Esophagus muscularis mucosa (tissue), 3 donors: ENCODE measurements at regions not wholly inside any gene's neighbourhood (a gene's known extent, or its start where the extent isn't known, plus 50 kb on each side); places are given as distances from the start of the nearest gene placed in this dataset.

Source experiments
- CTCF ChIP-seq, 3 experiments: fragments of 200-600 bp in 2 of 3; fragments of 450-650 bp in 1 of 3; sonication (generic) in 2 of 3; IDR thresholded peaks; one replicate each; pipeline ENCODE4 v1.5.1; 2017 to 2019; ENCODE audit warnings: antibody characterized with exemption in 3 of 3, mild to moderate bottlenecking in 2 of 3, moderate library complexity in 1 of 3
- EP300 ChIP-seq: sonication (generic); formaldehyde crosslinking; IDR thresholded peaks from one replicate; pipeline ENCODE4 v1.6.1; 2017; ENCODE audit warnings: antibody characterized with exemption

GRCh38 chr2:173493874-173494273 lies 139.2 kb downstream of the CDCA7 start:
- TF ChIP-seq CTCF (IDR thresholded peaks at IDR 0.05) (no peak), EP300 (no peak)
